Hematopoietic multipotent progenitor cell treated with erythropoietin and hydrocortisone succinate and interleukin-3 and kit ligand, for 6 days (in vitro differentiated cells): ENCODE measurements at regions not wholly inside any gene's neighbourhood (a gene's known extent, or its start where the extent isn't known, plus 50 kb on each side); places are given as distances from the start of the nearest gene placed in this dataset.

Experiments
- DNase-seq: peaks from one replicate; pipeline ENCODE4 v3.0.0-alpha.2; 2015

- peak; percentile 28 for DNase-seq
Measured at GRCh38 chr6:8539453-8539852, 104.1 kb upstream of the SLC35B3 start.

- no peak for DNase-seq
Measured at GRCh38 chr6:8536122-8536521, 100.8 kb upstream of the SLC35B3 start.

GRCh38 chr6:8535519-8535918 is 100.2 kb upstream of the SLC35B3 start:
- no peak for DNase-seq

GRCh38 chr6:8530785-8531435 is 95.6 kb upstream of the SLC35B3 start:
- DNase-seq, result no peak

- DNase-seq, result no peak
Measured at GRCh38 chr6:8529250-8529649, 93.9 kb upstream of the SLC35B3 start.

GRCh38 chr6:8527818-8528217 is 92.5 kb upstream of the SLC35B3 start:
- no peak for DNase-seq

- DNase-seq, result no peak
Measured at GRCh38 chr6:8526624-8527023, 91.3 kb upstream of the SLC35B3 start.

- no peak for DNase-seq
Measured at GRCh38 chr6:8525370-8525769, 90.0 kb upstream of the SLC35B3 start.

GRCh38 chr6:8513174-8513573 is 77.8 kb upstream of the SLC35B3 start:
- DNase-seq, result no peak

GRCh38 chr6:8507286-8507685 is 71.9 kb upstream of the SLC35B3 start:
- DNase-seq, result no peak

GRCh38 chr6:8506126-8506525 is 70.8 kb upstream of the SLC35B3 start:
- DNase-seq, result no peak

- peak; percentile 10 for DNase-seq
Measured at GRCh38 chr6:8499540-8499939, 64.2 kb upstream of the SLC35B3 start.

- no peak for DNase-seq
Measured at GRCh38 chr6:8494730-8495129, 59.4 kb upstream of the SLC35B3 start.

- DNase-seq, result no peak
Measured at GRCh38 chr6:8492536-8493133, 57.3 kb upstream of the SLC35B3 start.
